Nephron (organoid): ENCODE measurements at regions not wholly inside any gene's neighbourhood (a gene's known extent, or its start where the extent isn't known, plus 50 kb on each side); places are given as distances from the start of the nearest gene placed in this dataset.

Source experiments
- H3K27ac Mint-ChIP-seq, 3 experiments: 2 replicates each; pipeline ENCODE4 v1.8.0; 2020; ENCODE audit warnings: mixed read lengths in 3 of 3, mild to moderate bottlenecking in 2 of 3, moderate library complexity in 1 of 3
- H3K27me3 Mint-ChIP-seq: 2 replicates; pipeline ENCODE4 v1.8.0; 2021; ENCODE audit warnings: low read depth, mild to moderate bottlenecking, moderate library complexity, mixed read lengths
- H3K36me3 Mint-ChIP-seq: 2 replicates; pipeline ENCODE4 v1.8.0; 2020; ENCODE audit warnings: low read depth, mixed read lengths
- H3K4me1 Mint-ChIP-seq: 2 replicates; pipeline ENCODE4 v1.8.0; 2020; ENCODE audit warnings: mixed read lengths
- H3K4me3 Mint-ChIP-seq, 3 experiments: 2 replicates each; pipeline ENCODE4 v1.8.0; 2020; ENCODE audit warnings: mild to moderate bottlenecking in 3 of 3, mixed read lengths in 3 of 3, moderate library complexity in 2 of 3
- H3K9me3 Mint-ChIP-seq: 2 replicates; pipeline ENCODE4 v1.8.0; 2020; ENCODE audit warnings: mixed read lengths
- CTCF ChIP-seq, 3 experiments: fragments of 200-600 bp; sonication (generic); IDR thresholded peaks; one replicate each; pipeline ENCODE4 v1.5.0; 2021; ENCODE audit warnings: antibody characterized with exemption in 3 of 3; ENCODE audit not compliant: unreplicated experiment in 3 of 3

GRCh38 chr20:54272901-54273488 is 65.1 kb downstream of the PFDN4 start:
- H3K4me3 Mint-ChIP-seq, result no peak overlapping the region
- TF ChIP-seq CTCF (IDR thresholded peaks at IDR 0.05; ENCODE audit: unreplicated experiment in 3 of 3), result no peak
- peaks cover 4% of the 10 kb centered on the region for H3K27me3 Mint-ChIP-seq
- no peaks in the 10 kb centered on the region for H3K36me3 Mint-ChIP-seq
- peaks cover 10% of the 10 kb centered on the region for H3K4me1 Mint-ChIP-seq
- peaks cover 2% of the 10 kb centered on the region for H3K9me3 Mint-ChIP-seq
- no peak overlapping the region for H3K27ac Mint-ChIP-seq

GRCh38 chr20:54275359-54276111 is 67.6 kb downstream of the PFDN4 start:
- no peaks in the 10 kb centered on the region for H3K4me1 Mint-ChIP-seq
- H3K27ac Mint-ChIP-seq, result no peak overlapping the region
- TF ChIP-seq CTCF (IDR thresholded peaks at IDR 0.05; ENCODE audit: unreplicated experiment in 3 of 3), result no peak
- H3K36me3 Mint-ChIP-seq, result no peaks in the 10 kb centered on the region
- H3K4me3 Mint-ChIP-seq, result no peak overlapping the region
- peaks cover 2% of the 10 kb centered on the region for H3K9me3 Mint-ChIP-seq
- peaks cover 4% of the 10 kb centered on the region for H3K27me3 Mint-ChIP-seq

- Mint-ChIP-seq H3K36me3 (no peaks in the 10 kb centered on the region), H3K4me3 (no peak overlapping the region), H3K4me1 (no peaks in the 10 kb centered on the region), H3K9me3 (no peaks in the 10 kb centered on the region), H3K27ac (no peak overlapping the region), H3K27me3 (peaks cover 4% of the 10 kb centered on the region)
- TF ChIP-seq CTCF (IDR thresholded peaks at IDR 0.05; ENCODE audit: unreplicated experiment in 3 of 3), result no peak
Observed at GRCh38 chr20:54276577-54277169, 68.8 kb downstream of the PFDN4 start.

- Mint-ChIP-seq H3K9me3 (no peaks in the 10 kb centered on the region), H3K4me3 (no peak overlapping the region), H3K36me3 (no peaks in the 10 kb centered on the region), H3K27ac (no peak overlapping the region), H3K4me1 (peaks cover 10% of the 10 kb centered on the region), H3K27me3 (peaks cover 4% of the 10 kb centered on the region)
- no peak for TF ChIP-seq CTCF (IDR thresholded peaks at IDR 0.05; ENCODE audit: unreplicated experiment in 3 of 3)
Observed at GRCh38 chr20:54278262-54278661, 70.4 kb downstream of the PFDN4 start.

GRCh38 chr20:54282625-54283024 is 74.7 kb downstream of the PFDN4 start:
- Mint-ChIP-seq H3K36me3 (no peaks in the 10 kb centered on the region), H3K4me1 (peaks cover 11% of the 10 kb centered on the region), H3K27ac (no peak overlapping the region), H3K27me3 (peaks cover 4% of the 10 kb centered on the region), H3K9me3 (no peaks in the 10 kb centered on the region), H3K4me3 (no peak overlapping the region)
- TF ChIP-seq CTCF (IDR thresholded peaks at IDR 0.05; ENCODE audit: unreplicated experiment in 3 of 3), result no peak
